Upper lobe of right lung (tissue), 1 donor: ENCODE measurements at regions not wholly inside any gene's neighbourhood (a gene's known extent, or its start where the extent isn't known, plus 50 kb on each side); places are given as distances from the start of the nearest gene placed in this dataset.

Experiments used
- ATAC-seq: fragments of 200-7000 bp; cut with Tn5 transposase; one replicate; pipeline ENCODE4 v1.9.1; 2020; ENCODE audit warnings: mild to moderate bottlenecking, moderate library complexity
- DNase-seq: peaks from one replicate; pipeline ENCODE4 v3.0.0-alpha.2; 2020
- H3K27ac ChIP-seq: fragments of 200-600 bp; one replicate; pipeline ENCODE4 v1.8.0; 2022
- H3K27me3 ChIP-seq: fragments of 200-600 bp; one replicate; pipeline ENCODE4 v1.8.0; 2022; ENCODE audit warnings: mild to moderate bottlenecking
- H3K36me3 ChIP-seq: fragments of 200-600 bp; one replicate; pipeline ENCODE4 v1.8.0; 2022
- H3K4me1 ChIP-seq: fragments of 200-600 bp; one replicate; pipeline ENCODE4 v1.8.0; 2022
- H3K4me3 ChIP-seq: fragments of 200-600 bp; one replicate; pipeline ENCODE4 v1.8.0; 2022; ENCODE audit warnings: mild to moderate bottlenecking
- H3K9me3 ChIP-seq: fragments of 200-600 bp; one replicate; pipeline ENCODE4 v1.8.0; 2022
- CTCF ChIP-seq: fragments of 200-600 bp; IDR thresholded peaks from one replicate; pipeline ENCODE4 v1.8.0; 2022; ENCODE audit warnings: antibody characterized with exemption
- intact Hi-C: fragments of 100-400 bp; cut with DNase I; formaldehyde crosslinking; loops from one replicate; pipeline ENCODE4 v1.11.0; 2022
- donor health status: DM: no; HTN: yes; CAD: no; lungs with severe emphysema.

- no peak for TF ChIP-seq CTCF
- intact Hi-C loops, result no loop called here
- Histone ChIP-seq H3K9me3 (no peaks in the 10 kb centered on the region), H3K36me3 (no peaks in the 10 kb centered on the region), H3K27ac (no peak overlapping the region), H3K4me1 (no peaks in the 10 kb centered on the region), H3K4me3 (no peak overlapping the region), H3K27me3 (no peaks in the 10 kb centered on the region)
- ATAC-seq (no peak), DNase-seq (no peak)
Measured at GRCh38 chr14:86971292-86971691, 1021.7 kb downstream of the GALC start.

GRCh38 chr14:86961106-86961716, 1031.8 kb downstream of the GALC start:
- Histone ChIP-seq H3K9me3 (no peaks in the 10 kb centered on the region), H3K27ac (no peak overlapping the region), H3K4me3 (no peak overlapping the region), H3K36me3 (no peaks in the 10 kb centered on the region), H3K4me1 (no peaks in the 10 kb centered on the region), H3K27me3 (no peaks in the 10 kb centered on the region)
- intact Hi-C loops, result no loop called here
- no peak for DNase-seq
- no peak for ATAC-seq
- TF ChIP-seq CTCF, result peak; percentile 25

GRCh38 chr14:86955771-86956354, 1037.1 kb downstream of the GALC start:
- Histone ChIP-seq H3K4me3 (no peak overlapping the region), H3K4me1 (no peaks in the 10 kb centered on the region), H3K9me3 (no peaks in the 10 kb centered on the region), H3K27ac (no peak overlapping the region), H3K27me3 (no peaks in the 10 kb centered on the region), H3K36me3 (no peaks in the 10 kb centered on the region)
- no peak for ATAC-seq
- intact Hi-C loops, result no loop called here
- TF ChIP-seq CTCF, result no peak
- no peak for DNase-seq

- intact Hi-C loops, result no loop called here
- Histone ChIP-seq H3K4me3 (no peak overlapping the region), H3K27ac (no peak overlapping the region), H3K36me3 (no peaks in the 10 kb centered on the region), H3K4me1 (no peaks in the 10 kb centered on the region), H3K9me3 (no peaks in the 10 kb centered on the region), H3K27me3 (no peaks in the 10 kb centered on the region)
- ATAC-seq, result no peak
- no peak for DNase-seq
- TF ChIP-seq CTCF, result no peak
Measured at GRCh38 chr14:86954623-86955022, 1038.4 kb downstream of the GALC start.

GRCh38 chr14:86946446-86946845, 1046.5 kb downstream of the GALC start:
- intact Hi-C loops, result no loop called here
- Histone ChIP-seq H3K4me3 (no peak overlapping the region), H3K4me1 (no peaks in the 10 kb centered on the region), H3K27ac (no peak overlapping the region), H3K27me3 (no peaks in the 10 kb centered on the region), H3K36me3 (no peaks in the 10 kb centered on the region), H3K9me3 (no peaks in the 10 kb centered on the region)
- TF ChIP-seq CTCF, result no peak
- ATAC-seq (no peak), DNase-seq (no peak)

- no peak for DNase-seq
- H3K9me3 ChIP-seq, result no peaks in the 10 kb centered on the region
- no peak for ATAC-seq
- H3K27ac ChIP-seq, result no peak overlapping the region
- no peaks in the 10 kb centered on the region for H3K4me1 ChIP-seq
- no peak for TF ChIP-seq CTCF
- H3K27me3 ChIP-seq, result no peaks in the 10 kb centered on the region
- intact Hi-C loops, result no loop called here
- H3K4me3 ChIP-seq, result no peak overlapping the region
- H3K36me3 ChIP-seq, result no peaks in the 10 kb centered on the region
Measured at GRCh38 chr14:86944434-86944833, 1048.5 kb downstream of the GALC start.
